ENCODE measurements at regions not wholly inside any gene's neighbourhood (a gene's known extent, or its start where the extent isn't known, plus 50 kb on each side); places are given as distances from the start of the nearest gene placed in this dataset.

DNA sequence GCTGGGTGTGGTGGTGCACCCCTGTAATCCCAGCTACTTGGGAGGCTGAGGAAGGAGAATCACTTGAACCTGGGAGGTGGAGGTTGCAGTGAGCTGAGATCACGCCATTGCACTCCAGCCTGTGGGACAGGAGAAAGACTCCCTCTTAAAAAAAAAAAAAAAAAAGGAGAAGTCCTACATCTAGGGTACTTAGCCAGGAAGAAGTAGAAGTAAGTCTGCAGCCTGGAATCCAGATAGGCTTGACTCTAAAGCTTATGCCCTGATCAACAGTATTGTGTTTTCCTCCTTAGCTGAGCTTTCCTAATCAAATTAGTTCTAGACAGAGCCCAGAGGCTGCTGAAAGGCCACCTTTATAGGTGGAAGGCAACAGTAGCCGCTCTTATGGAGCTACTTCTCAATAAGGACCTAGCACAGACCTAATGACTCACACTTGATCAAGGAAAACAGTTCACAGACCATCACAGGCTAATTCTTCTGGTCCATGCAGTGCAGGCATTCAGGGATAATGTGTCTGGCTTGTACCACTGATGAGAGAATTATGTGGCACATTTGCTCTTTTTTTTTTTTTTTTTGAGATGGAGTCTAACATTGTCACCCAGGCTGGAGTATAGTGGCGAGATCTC is 105.5 kb upstream of the KLF4 start:
- TF ChIP-seq POLR2A (IDR thresholded peaks at IDR 0.05; ENCODE audit: borderline replicate concordance, extremely low read depth, insufficient read depth, insufficient read length) (no peak), EZH2 (IDR thresholded peaks at IDR 0.05) (no peak), YY1 (IDR thresholded peaks at IDR 0.05; ENCODE audit: extremely low read depth, insufficient replicate concordance, low read depth, low read length) (no peak), ZNF274 (IDR thresholded peaks at IDR 0.05; ENCODE audit: low read depth, low read length) (no peak), JUND (IDR thresholded peaks at IDR 0.05) (no peak), POLR2AphosphoS5 (IDR thresholded peaks at IDR 0.05; ENCODE audit: low read depth, low read length) (no peak), SIN3A (IDR thresholded peaks at IDR 0.05; ENCODE audit: low read depth) (no peak), ELF1 (IDR thresholded peaks at IDR 0.05; ENCODE audit: borderline replicate concordance, low read depth) (no peak), REST (IDR thresholded peaks at IDR 0.05; ENCODE audit: low read depth) (no peak)
- TF ChIP-seq, protein P1, sequence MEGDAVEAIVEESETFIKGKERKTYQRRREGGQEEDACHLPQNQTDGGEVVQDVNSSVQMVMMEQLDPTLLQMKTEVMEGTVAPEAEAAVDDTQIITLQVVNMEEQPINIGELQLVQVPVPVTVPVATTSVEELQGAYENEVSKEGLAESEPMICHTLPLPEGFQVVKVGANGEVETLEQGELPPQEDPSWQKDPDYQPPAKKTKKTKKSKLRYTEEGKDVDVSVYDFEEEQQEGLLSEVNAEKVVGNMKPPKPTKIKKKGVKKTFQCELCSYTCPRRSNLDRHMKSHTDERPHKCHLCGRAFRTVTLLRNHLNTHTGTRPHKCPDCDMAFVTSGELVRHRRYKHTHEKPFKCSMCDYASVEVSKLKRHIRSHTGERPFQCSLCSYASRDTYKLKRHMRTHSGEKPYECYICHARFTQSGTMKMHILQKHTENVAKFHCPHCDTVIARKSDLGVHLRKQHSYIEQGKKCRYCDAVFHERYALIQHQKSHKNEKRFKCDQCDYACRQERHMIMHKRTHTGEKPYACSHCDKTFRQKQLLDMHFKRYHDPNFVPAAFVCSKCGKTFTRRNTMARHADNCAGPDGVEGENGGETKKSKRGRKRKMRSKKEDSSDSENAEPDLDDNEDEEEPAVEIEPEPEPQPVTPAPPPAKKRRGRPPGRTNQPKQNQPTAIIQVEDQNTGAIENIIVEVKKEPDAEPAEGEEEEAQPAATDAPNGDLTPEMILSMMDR (IDR thresholded peaks at IDR 0.05 in 2 of 3, conservative IDR thresholded peaks at IDR 0.05 in 1 of 3; ENCODE audit: borderline replicate concordance in 1 of 3, insufficient read depth in 1 of 3, low read depth in 2 of 3, low read length in 2 of 3): no peak
- TF ChIP-seq, protein P2, sequence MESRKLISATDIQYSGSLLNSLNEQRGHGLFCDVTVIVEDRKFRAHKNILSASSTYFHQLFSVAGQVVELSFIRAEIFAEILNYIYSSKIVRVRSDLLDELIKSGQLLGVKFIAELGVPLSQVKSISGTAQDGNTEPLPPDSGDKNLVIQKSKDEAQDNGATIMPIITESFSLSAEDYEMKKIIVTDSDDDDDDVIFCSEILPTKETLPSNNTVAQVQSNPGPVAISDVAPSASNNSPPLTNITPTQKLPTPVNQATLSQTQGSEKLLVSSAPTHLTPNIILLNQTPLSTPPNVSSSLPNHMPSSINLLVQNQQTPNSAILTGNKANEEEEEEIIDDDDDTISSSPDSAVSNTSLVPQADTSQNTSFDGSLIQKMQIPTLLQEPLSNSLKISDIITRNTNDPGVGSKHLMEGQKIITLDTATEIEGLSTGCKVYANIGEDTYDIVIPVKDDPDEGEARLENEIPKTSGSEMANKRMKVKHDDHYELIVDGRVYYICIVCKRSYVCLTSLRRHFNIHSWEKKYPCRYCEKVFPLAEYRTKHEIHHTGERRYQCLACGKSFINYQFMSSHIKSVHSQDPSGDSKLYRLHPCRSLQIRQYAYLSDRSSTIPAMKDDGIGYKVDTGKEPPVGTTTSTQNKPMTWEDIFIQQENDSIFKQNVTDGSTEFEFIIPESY (IDR thresholded peaks at IDR 0.05; ENCODE audit: extremely low read depth, insufficient replicate concordance, low read length): no peak
- TF ChIP-seq, protein P3, sequence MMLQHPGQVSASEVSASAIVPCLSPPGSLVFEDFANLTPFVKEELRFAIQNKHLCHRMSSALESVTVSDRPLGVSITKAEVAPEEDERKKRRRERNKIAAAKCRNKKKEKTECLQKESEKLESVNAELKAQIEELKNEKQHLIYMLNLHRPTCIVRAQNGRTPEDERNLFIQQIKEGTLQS (IDR thresholded peaks at IDR 0.05): no peak

Measured in HCT116 (cell line).